PC-9 (cell line): ENCODE measurements at regions not wholly inside any gene's neighbourhood (a gene's known extent, or its start where the extent isn't known, plus 50 kb on each side); places are given as distances from the start of the nearest gene placed in this dataset.

Source experiments
- BruUV-seq: library from RNA; stranded (reverse); fragments of 400-500 nt; replicated peaks from 2 replicates; lab custom pipeline; 2021; lab: Mats Ljungman, UMichigan
- CTCF ChIA-PET: fragments of 300-600 bp; sonication (Branson Sonifier 250); formaldehyde crosslinking; loops from one replicate; lab custom pipeline; 2022; ENCODE audit warnings: antibody characterized with exemption; lab: Charles Lee
- POLR2A ChIA-PET: fragments of 300-600 bp; sonication (Branson Sonifier 250); formaldehyde crosslinking; loops from one replicate; lab custom pipeline; 2022; ENCODE audit warnings: antibody characterized with exemption; ENCODE audit not compliant: unreplicated experiment; lab: Charles Lee
- DNase-seq, 2 experiments: peaks; one replicate each; pipeline versions ENCODE4 v3.0.0 to v3.0.0-alpha.2; 2015 to 2022; ENCODE audit warnings: mixed read lengths in 1 of 2
- H2AFZ ChIP-seq: fragments of 200-600 bp; sonication (generic); 2 replicates; pipeline ENCODE4 v1.8.1; 2017; ENCODE audit warnings: antibody characterized with exemption
- H3F3A ChIP-seq: fragments of 200-600 bp; sonication (generic); 2 replicates; pipeline ENCODE4 v1.8.1; 2017; ENCODE audit warnings: antibody characterized with exemption, mild to moderate bottlenecking, low read depth; ENCODE audit not compliant: insufficient read depth
- H3K27ac ChIP-seq: fragments of 200-600 bp; sonication (generic); 2 replicates; pipeline ENCODE4 v1.6.1; 2016; ENCODE audit warnings: mixed run types
- H3K27me3 ChIP-seq: fragments of 200-600 bp; sonication (generic); 2 replicates; pipeline ENCODE4 v1.6.1; 2016; ENCODE audit warnings: low read depth, mixed run types; ENCODE audit not compliant: insufficient read depth
- H3K36me3 ChIP-seq: fragments of 200-600 bp; sonication (generic); 2 replicates; pipeline ENCODE4 v1.6.1; 2016; ENCODE audit warnings: low read depth, mixed run types
- H3K4me1 ChIP-seq: fragments of 200-600 bp; sonication (generic); replicated peaks from 2 replicates; pipeline ENCODE4 v1.6.1; 2016; ENCODE audit warnings: mixed run types; ENCODE audit not compliant: insufficient read depth
- H3K4me2 ChIP-seq: fragments of 200-600 bp; sonication (generic); 2 replicates; pipeline ENCODE4 v1.6.1; 2017; ENCODE audit warnings: mixed run types
- H3K4me3 ChIP-seq: fragments of 200-600 bp; sonication (generic); 2 replicates; pipeline ENCODE4 v1.6.1; 2016; ENCODE audit warnings: mixed run types
- H3K79me2 ChIP-seq: fragments of 200-600 bp; sonication (generic); 2 replicates; pipeline ENCODE4 v1.6.1; 2017; ENCODE audit warnings: low read depth, mixed run types
- H3K9me2 ChIP-seq: fragments of 200-600 bp; sonication (generic); 2 replicates; pipeline ENCODE4 v1.8.1; 2017; ENCODE audit warnings: mild to moderate bottlenecking; ENCODE audit not compliant: insufficient read depth
- H3K9me3 ChIP-seq: fragments of 200-600 bp; sonication (generic); 2 replicates; pipeline ENCODE4 v1.8.1; 2016; ENCODE audit warnings: low read depth; ENCODE audit not compliant: insufficient read depth
- H4K20me1 ChIP-seq: fragments of 200-600 bp; sonication (generic); 2 replicates; pipeline ENCODE4 v1.8.1; 2017; ENCODE audit not compliant: insufficient read depth
- CTCF ChIP-seq: fragments of 200-600 bp; sonication (generic); conservative IDR thresholded peaks from 2 replicates; pipeline ENCODE4 v1.6.1; 2017; ENCODE audit warnings: mixed run types, antibody characterized with exemption, mild to moderate bottlenecking, moderate library complexity
- EZH2 ChIP-seq: fragments of 200-600 bp; sonication (generic); IDR thresholded peaks from 2 replicates; pipeline ENCODE4 v1.8.0; 2017; ENCODE audit warnings: antibody characterized with exemption, low read depth
- intact Hi-C: fragments of 100-400 bp; cut with micrococcal nuclease; formaldehyde crosslinking; loops from one replicate; pipeline ENCODE4 v1.10.0; 2022; ENCODE audit not compliant: unreplicated experiment

- Histone ChIP-seq H3K27me3 (peaks cover 35% of the 10 kb centered on the region), H3K9me3 (no peaks in the 10 kb centered on the region), H3F3A (no peaks in the 10 kb centered on the region), H3K79me2 (no peaks in the 10 kb centered on the region), H3K9me2 (no peaks in the 10 kb centered on the region), H3K36me3 (no peaks in the 10 kb centered on the region), H3K4me1 (no peaks in the 10 kb centered on the region), H3K4me2 (no peak overlapping the region), H4K20me1 (no peaks in the 10 kb centered on the region), H3K27ac (no peak overlapping the region), H3K4me3 (no peak overlapping the region), H2AFZ (no peak overlapping the region)
- no peak for TF ChIP-seq CTCF
- no peak for TF ChIP-seq EZH2
- POLR2A ChIA-PET: no interaction called here
- intact Hi-C loops: no loop called here
- CTCF ChIA-PET: no interaction called here
- BruUV-seq: no TSS peak
- DNase-seq: no peak
These were observed 189.9 kb upstream of the AJAP1 start for GRCh38 chr1:4464478-4464877.

GRCh38 chr1:4467241-4467640 is 187.2 kb upstream of the AJAP1 start:
- no peak for TF ChIP-seq EZH2
- no peak for TF ChIP-seq CTCF
- Histone ChIP-seq H3K9me3 (no peaks in the 10 kb centered on the region), H3K4me1 (no peaks in the 10 kb centered on the region), H3K27ac (no peak overlapping the region), H4K20me1 (no peaks in the 10 kb centered on the region), H3F3A (no peaks in the 10 kb centered on the region), H3K36me3 (no peaks in the 10 kb centered on the region), H2AFZ (no peak overlapping the region), H3K9me2 (no peaks in the 10 kb centered on the region), H3K79me2 (no peaks in the 10 kb centered on the region), H3K4me2 (no peak overlapping the region), H3K27me3 (peaks cover 20% of the 10 kb centered on the region), H3K4me3 (no peak overlapping the region)
- DNase-seq: no peak
- POLR2A ChIA-PET: no interaction called here
- CTCF ChIA-PET: no interaction called here
- intact Hi-C loops: no loop called here
- no TSS peak for BruUV-seq

GRCh38 chr1:4468386-4468785 is 186.0 kb upstream of the AJAP1 start:
- no peaks in the 10 kb centered on the region for H3K36me3 ChIP-seq
- no peaks in the 10 kb centered on the region for H3K9me2 ChIP-seq
- CTCF ChIA-PET: no interaction called here
- no peaks in the 10 kb centered on the region for H3K79me2 ChIP-seq
- no peaks in the 10 kb centered on the region for H3K4me1 ChIP-seq
- no peaks in the 10 kb centered on the region for H3F3A ChIP-seq
- H3K4me3 ChIP-seq: no peak overlapping the region
- H3K4me2 ChIP-seq: no peak overlapping the region
- TF ChIP-seq CTCF (no peak), EZH2 (no peak)
- no peaks in the 10 kb centered on the region for H4K20me1 ChIP-seq
- no peak for DNase-seq
- no TSS peak for BruUV-seq
- no peaks in the 10 kb centered on the region for H3K9me3 ChIP-seq
- POLR2A ChIA-PET: no interaction called here
- H2AFZ ChIP-seq: no peak overlapping the region
- no peak overlapping the region for H3K27ac ChIP-seq
- intact Hi-C loops: no loop called here
- peaks cover 17% of the 10 kb centered on the region for H3K27me3 ChIP-seq
